ACC112 (cell line): ENCODE measurements at regions not wholly inside any gene's neighbourhood (a gene's known extent, or its start where the extent isn't known, plus 50 kb on each side); places are given as distances from the start of the nearest gene placed in this dataset.

Experiments used
- H2AFZ ChIP-seq: fragments of 200-600 bp; sonication (generic); one replicate; pipeline ENCODE4 v1.6.0; 2017; ENCODE audit warnings: antibody characterized with exemption, low read length; ENCODE audit not compliant: unreplicated experiment
- H3K27ac ChIP-seq: fragments of 200-600 bp; sonication (generic); 2 replicates; pipeline ENCODE4 v1.5.1; 2014; ENCODE audit warnings: low read depth, mild to moderate bottlenecking, antibody characterized with exemption, low read length, moderate library complexity
- H3K27me3 ChIP-seq: fragments of 200-600 bp; sonication (generic); 2 replicates; pipeline ENCODE4 v1.6.1; 2014; ENCODE audit warnings: mild to moderate bottlenecking, antibody characterized with exemption, low read length, moderate library complexity, mixed read lengths; ENCODE audit not compliant: insufficient read depth
- H3K36me3 ChIP-seq: fragments of 200-600 bp; sonication (generic); 2 replicates; pipeline ENCODE4 v1.6.1; 2016; ENCODE audit warnings: mild to moderate bottlenecking, antibody characterized with exemption, low read length, moderate library complexity, mixed read lengths; ENCODE audit not compliant: insufficient read depth
- H3K4me1 ChIP-seq: fragments of 200-600 bp; sonication (generic); one replicate; pipeline ENCODE4 v1.6.1; 2016; ENCODE audit warnings: low read length, mixed read lengths; ENCODE audit not compliant: insufficient read depth, unreplicated experiment, control insufficient read depth
- H3K4me3 ChIP-seq: fragments of 200-600 bp; sonication (generic); 2 replicates; pipeline ENCODE4 v1.5.1; 2014; ENCODE audit warnings: mild to moderate bottlenecking, low read depth, low read length
- H3K79me2 ChIP-seq: fragments of 200-600 bp; sonication (generic); one replicate; pipeline ENCODE4 v1.6.0; 2016; ENCODE audit warnings: low read length; ENCODE audit not compliant: control insufficient read depth, unreplicated experiment, insufficient read depth

- Histone ChIP-seq H3K79me2 (no peaks in the 10 kb centered on the region), H3K4me1 (no peaks in the 10 kb centered on the region), H3K27ac (no peak overlapping the region), H3K36me3 (no peaks in the 10 kb centered on the region), H3K27me3 (no peaks in the 10 kb centered on the region), H2AFZ (no peak overlapping the region), H3K4me3 (no peak overlapping the region)
Observed at GRCh38 chr5:153390569-153390968, 99.9 kb upstream of the GRIA1 start.

GRCh38 chr5:153399595-153399994 is 90.9 kb upstream of the GRIA1 start:
- no peaks in the 10 kb centered on the region for H3K79me2 ChIP-seq
- no peak overlapping the region for H3K27ac ChIP-seq
- H3K27me3 ChIP-seq, result no peaks in the 10 kb centered on the region
- H3K4me3 ChIP-seq, result no peak overlapping the region
- H2AFZ ChIP-seq, result no peak overlapping the region
- H3K36me3 ChIP-seq, result no peaks in the 10 kb centered on the region
- H3K4me1 ChIP-seq, result no peaks in the 10 kb centered on the region

- H3K4me1 ChIP-seq, result no peaks in the 10 kb centered on the region
Observed at GRCh38 chr5:153400931-153401330, 89.5 kb upstream of the GRIA1 start.

GRCh38 chr5:153402550-153402949 is 87.9 kb upstream of the GRIA1 start:
- Histone ChIP-seq H3K27me3 (no peaks in the 10 kb centered on the region), H3K4me3 (no peak overlapping the region), H3K36me3 (no peaks in the 10 kb centered on the region), H3K79me2 (no peaks in the 10 kb centered on the region), H3K27ac (no peak overlapping the region), H3K4me1 (no peaks in the 10 kb centered on the region), H2AFZ (no peak overlapping the region)

More at GRCh38 chr5:153400931-153401330, 89.5 kb upstream of the GRIA1 start:
- Histone ChIP-seq H3K27ac (no peak overlapping the region), H3K79me2 (no peaks in the 10 kb centered on the region), H3K36me3 (no peaks in the 10 kb centered on the region), H3K27me3 (no peaks in the 10 kb centered on the region), H2AFZ (no peak overlapping the region), H3K4me3 (no peak overlapping the region)

- H3K79me2 ChIP-seq, result no peaks in the 10 kb centered on the region
- no peaks in the 10 kb centered on the region for H3K36me3 ChIP-seq
- H3K27me3 ChIP-seq, result no peaks in the 10 kb centered on the region
- H3K27ac ChIP-seq, result no peak overlapping the region
- no peak overlapping the region for H3K4me3 ChIP-seq
- no peaks in the 10 kb centered on the region for H3K4me1 ChIP-seq
- no peak overlapping the region for H2AFZ ChIP-seq
Observed at GRCh38 chr5:153403470-153403869, 87.0 kb upstream of the GRIA1 start.

- Histone ChIP-seq H2AFZ (no peak overlapping the region), H3K4me1 (no peaks in the 10 kb centered on the region), H3K27ac (no peak overlapping the region), H3K79me2 (no peaks in the 10 kb centered on the region), H3K27me3 (no peaks in the 10 kb centered on the region), H3K4me3 (no peak overlapping the region), H3K36me3 (no peaks in the 10 kb centered on the region)
Observed at GRCh38 chr5:153404747-153405146, 85.7 kb upstream of the GRIA1 start.

- Histone ChIP-seq H3K27me3 (peaks cover 34% of the 10 kb centered on the region), H3K79me2 (no peaks in the 10 kb centered on the region), H3K36me3 (no peaks in the 10 kb centered on the region), H3K27ac (no peak overlapping the region), H2AFZ (no peak overlapping the region), H3K4me3 (no peak overlapping the region), H3K4me1 (no peaks in the 10 kb centered on the region)
Observed at GRCh38 chr5:153421676-153422075, 68.8 kb upstream of the GRIA1 start.

GRCh38 chr5:153425914-153426313 is 64.6 kb upstream of the GRIA1 start:
- Histone ChIP-seq H3K36me3 (no peaks in the 10 kb centered on the region), H2AFZ (no peak overlapping the region), H3K79me2 (no peaks in the 10 kb centered on the region), H3K4me3 (no peak overlapping the region), H3K4me1 (no peaks in the 10 kb centered on the region), H3K27ac (no peak overlapping the region), H3K27me3 (peaks cover 28% of the 10 kb centered on the region)

GRCh38 chr5:153429761-153430380 is 60.6 kb upstream of the GRIA1 start:
- Histone ChIP-seq H2AFZ (no peak overlapping the region), H3K4me3 (no peak overlapping the region), H3K79me2 (no peaks in the 10 kb centered on the region), H3K27me3 (peaks cover 7% of the 10 kb centered on the region; the same call in 1 of the 2 replicates), H3K27ac (no peak overlapping the region), H3K4me1 (no peaks in the 10 kb centered on the region), H3K36me3 (no peaks in the 10 kb centered on the region)

GRCh38 chr5:153432583-153432982 is 57.9 kb upstream of the GRIA1 start:
- Histone ChIP-seq H3K27me3 (no peaks in the 10 kb centered on the region; the same call in 1 of the 2 replicates), H3K36me3 (no peaks in the 10 kb centered on the region), H2AFZ (no peak overlapping the region), H3K4me1 (no peaks in the 10 kb centered on the region), H3K79me2 (no peaks in the 10 kb centered on the region), H3K27ac (no peak overlapping the region), H3K4me3 (no peak overlapping the region)

GRCh38 chr5:153437251-153437650 is 53.2 kb upstream of the GRIA1 start:
- Histone ChIP-seq H3K36me3 (no peaks in the 10 kb centered on the region), H3K79me2 (no peaks in the 10 kb centered on the region)

More at GRCh38 chr5:153437251-153437650, 53.2 kb upstream of the GRIA1 start:
- Histone ChIP-seq H3K27ac (no peak overlapping the region), H3K27me3 (no peaks in the 10 kb centered on the region; the same call in 1 of the 2 replicates), H3K4me1 (no peaks in the 10 kb centered on the region), H2AFZ (no peak overlapping the region), H3K4me3 (no peak overlapping the region)
